Colon (tissue), 2 donors: ENCODE measurements at regions not wholly inside any gene's neighbourhood (a gene's known extent, or its start where the extent isn't known, plus 50 kb on each side); places are given as distances from the start of the nearest gene placed in this dataset.
A peak's percentile ranks its signal among the peaks of the same experiment; 100 is the strongest.

Experiments
- FAIRE-seq: peaks from 2 replicates; lab custom pipeline; 2012; peaks lifted over from hg19 to GRCh38; lab: Jason Lieb, UNC
- donor health status: control.
- donor health status: control.

- FAIRE-seq: no peak
These were observed 290.3 kb upstream of the NFE2L3 start for GRCh38 chr7:25861601-25862260.

GRCh38 chr7:25862261-25863004 lies 289.6 kb upstream of the NFE2L3 start:
- peak; percentile 98 for FAIRE-seq

- no peak for FAIRE-seq
These were observed 288.8 kb upstream of the NFE2L3 start for GRCh38 chr7:25863005-25863728.

- FAIRE-seq: no peak
These were observed 288.3 kb upstream of the NFE2L3 start for GRCh38 chr7:25863729-25864110.

- FAIRE-seq: peak; percentile 85
These were observed 287.5 kb upstream of the NFE2L3 start for GRCh38 chr7:25864511-25864910.

GRCh38 chr7:25864943-25865751 lies 286.9 kb upstream of the NFE2L3 start:
- no peak for FAIRE-seq

- no peak for FAIRE-seq
These were observed 283.5 kb upstream of the NFE2L3 start for GRCh38 chr7:25868509-25868908.

GRCh38 chr7:25870574-25870973 lies 281.4 kb upstream of the NFE2L3 start:
- no peak for FAIRE-seq

- FAIRE-seq: no peak
These were observed 275.9 kb upstream of the NFE2L3 start for GRCh38 chr7:25876092-25876491.

- FAIRE-seq: no peak
These were observed 273.9 kb upstream of the NFE2L3 start for GRCh38 chr7:25877802-25878789.

- FAIRE-seq: no peak
These were observed 272.2 kb upstream of the NFE2L3 start for GRCh38 chr7:25879799-25880198.

GRCh38 chr7:25881317-25882037 lies 270.5 kb upstream of the NFE2L3 start:
- FAIRE-seq: no peak

GRCh38 chr7:25882151-25882773 lies 269.7 kb upstream of the NFE2L3 start:
- FAIRE-seq: no peak

- no peak for FAIRE-seq
These were observed 267.7 kb upstream of the NFE2L3 start for GRCh38 chr7:25884265-25884828.

GRCh38 chr7:25885057-25885576 lies 266.9 kb upstream of the NFE2L3 start:
- no peak for FAIRE-seq

- no peak for FAIRE-seq
These were observed 265.4 kb upstream of the NFE2L3 start for GRCh38 chr7:25886387-25887240.

- FAIRE-seq: no peak
These were observed 264.7 kb upstream of the NFE2L3 start for GRCh38 chr7:25887266-25887665.

GRCh38 chr7:25887795-25888559 lies 264.0 kb upstream of the NFE2L3 start:
- no peak for FAIRE-seq
